ENCODE measurements at regions not wholly inside any gene's neighbourhood (a gene's known extent, or its start where the extent isn't known, plus 50 kb on each side); places are given as distances from the start of the nearest gene placed in this dataset.
"Not testable (repeated sequence)": the region's sequence is repeated elsewhere in the genome, so short reads cannot be mapped to it uniquely, and the experiment has no call there.

- DNase-seq (ENCODE audit: low read depth) = no peak
- TF ChIP-seq CTCF (IDR thresholded peaks at IDR 0.05; ENCODE audit: low read depth, low read length, missing control alignments) = no peak
- no peak overlapping the region for H3K4me3 ChIP-seq (ENCODE audit: low read depth, low read length)
Observed at GRCh38 chr4:86450861-86451260, 91.0 kb upstream of the MAPK10 start.

GRCh38 chr4:86451560-86452330, 91.9 kb upstream of the MAPK10 start:
- H3K4me3 ChIP-seq (ENCODE audit: low read depth, low read length) = no peak overlapping the region
- TF ChIP-seq CTCF (IDR thresholded peaks at IDR 0.05; ENCODE audit: low read depth, low read length, missing control alignments) = no peak

GRCh38 chr4:86452422-86452891, 92.6 kb upstream of the MAPK10 start:
- no peak for TF ChIP-seq CTCF (IDR thresholded peaks at IDR 0.05; ENCODE audit: low read depth, low read length, missing control alignments)
- H3K4me3 ChIP-seq (ENCODE audit: low read depth, low read length) = no peak overlapping the region
- no peak for DNase-seq (ENCODE audit: low read depth)

More at GRCh38 chr4:86451560-86452330, 91.9 kb upstream of the MAPK10 start:
- DNase-seq (ENCODE audit: low read depth) = no peak

GRCh38 chr4:86452924-86453531, 93.2 kb upstream of the MAPK10 start:
- TF ChIP-seq CTCF (IDR thresholded peaks at IDR 0.05; ENCODE audit: low read depth, low read length, missing control alignments) = no peak
- H3K4me3 ChIP-seq (ENCODE audit: low read depth, low read length) = no peak overlapping the region
- DNase-seq (ENCODE audit: low read depth) = no peak

GRCh38 chr4:86453611-86454072, 93.8 kb upstream of the MAPK10 start:
- DNase-seq (ENCODE audit: low read depth) = not testable (repeated sequence)

GRCh38 chr4:86461849-86462248, 102.0 kb upstream of the MAPK10 start:
- no peak for TF ChIP-seq CTCF (IDR thresholded peaks at IDR 0.05; ENCODE audit: low read depth, low read length, missing control alignments)
- H3K4me3 ChIP-seq (ENCODE audit: low read depth, low read length) = no peak overlapping the region
- no peak for DNase-seq (ENCODE audit: low read depth)

More at GRCh38 chr4:86453611-86454072, 93.8 kb upstream of the MAPK10 start:
- H3K4me3 ChIP-seq (ENCODE audit: low read depth, low read length) = not testable (repeated sequence)

- no peak for TF ChIP-seq CTCF (IDR thresholded peaks at IDR 0.05; ENCODE audit: low read depth, low read length, missing control alignments)
- H3K4me3 ChIP-seq (ENCODE audit: low read depth, low read length) = no peak overlapping the region
Observed at GRCh38 chr4:86472377-86473019, 112.6 kb upstream of the MAPK10 start.

GRCh38 chr4:86478151-86478550, 116.0 kb upstream of the PTPN13 start:
- DNase-seq (ENCODE audit: low read depth); H3K4me3 ChIP-seq (ENCODE audit: low read depth, low read length): not testable (repeated sequence)

More at GRCh38 chr4:86472377-86473019, 112.6 kb upstream of the MAPK10 start:
- DNase-seq (ENCODE audit: low read depth) = no peak
